Embryonic facial prominence (tissue), 1 donor: ENCODE measurements at regions not wholly inside any gene's neighbourhood (a gene's known extent, or its start where the extent isn't known, plus 50 kb on each side); places are given as distances from the start of the nearest gene placed in this dataset.

Source experiments
- DNase-seq: peaks from one replicate; pipeline ENCODE4 v3.0.0-alpha.2; 2016; ENCODE audit errors: extremely low spot score

GRCh38 chr12:77572371-77572770 is 258.3 kb upstream of the NAV3 start:
- DNase-seq: no peak

- DNase-seq: no peak
These were observed 258.9 kb upstream of the NAV3 start for GRCh38 chr12:77571768-77572167.

DNA sequence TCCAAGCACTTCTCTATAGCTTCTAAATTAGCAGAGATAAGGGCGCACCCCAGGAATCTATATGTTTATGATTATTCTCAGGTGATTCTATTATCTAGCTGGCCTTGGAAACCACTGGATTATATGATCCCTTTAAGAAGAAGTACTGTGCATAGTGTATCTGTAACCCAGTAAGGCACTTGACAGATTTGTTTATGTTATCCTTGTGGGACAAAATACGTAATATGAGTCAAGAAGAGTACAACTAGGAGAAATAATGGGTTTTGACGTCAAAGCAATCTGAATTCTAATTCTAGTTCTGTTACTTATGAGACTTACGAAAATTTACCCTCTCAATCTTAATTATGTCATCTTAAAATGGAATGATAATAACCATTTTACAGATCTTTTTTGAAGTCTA is 259.6 kb upstream of the NAV3 start:
- no peak for DNase-seq

- DNase-seq: no peak
These were observed 260.8 kb upstream of the NAV3 start for GRCh38 chr12:77569876-77570275.

- no peak for DNase-seq
These were observed 270.0 kb upstream of the NAV3 start for GRCh38 chr12:77560714-77561113.

GRCh38 chr12:77559400-77560074 is 271.2 kb upstream of the NAV3 start:
- no peak for DNase-seq

- no peak for DNase-seq
These were observed 275.6 kb upstream of the NAV3 start for GRCh38 chr12:77555074-77555473.

DNA sequence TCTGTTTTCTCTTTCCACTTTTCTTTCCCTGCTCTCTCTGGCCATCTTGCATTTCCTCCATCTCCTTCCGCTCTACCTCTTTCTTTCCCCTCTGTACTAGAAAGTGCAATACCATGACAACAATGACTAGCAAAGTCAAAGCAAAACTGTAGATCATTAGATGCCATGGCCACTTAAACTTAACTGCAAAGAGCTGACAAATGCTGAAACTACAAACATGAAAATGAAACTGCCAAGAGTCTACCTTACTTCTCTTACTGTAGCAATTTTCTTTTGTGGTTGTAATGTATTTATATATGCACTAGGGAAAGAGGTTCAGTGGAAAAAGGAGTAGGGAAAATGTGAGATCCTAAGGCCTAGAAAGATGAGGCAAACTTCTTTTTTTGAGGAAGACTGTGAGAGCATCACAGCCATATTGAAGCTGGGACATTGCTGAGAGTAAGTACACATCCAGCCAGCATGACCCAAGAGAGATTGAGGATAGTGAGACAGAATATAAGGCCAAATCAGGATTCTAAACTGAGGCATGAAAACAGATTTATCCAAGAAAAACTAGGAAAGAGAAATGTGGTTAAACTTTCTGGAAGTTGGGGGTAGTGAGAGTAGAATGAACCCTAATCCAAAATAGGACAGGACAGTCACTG is 276.6 kb upstream of the NAV3 start:
- DNase-seq: no peak

- no peak for DNase-seq
These were observed 281.1 kb upstream of the NAV3 start for GRCh38 chr12:77549383-77550128.

DNA sequence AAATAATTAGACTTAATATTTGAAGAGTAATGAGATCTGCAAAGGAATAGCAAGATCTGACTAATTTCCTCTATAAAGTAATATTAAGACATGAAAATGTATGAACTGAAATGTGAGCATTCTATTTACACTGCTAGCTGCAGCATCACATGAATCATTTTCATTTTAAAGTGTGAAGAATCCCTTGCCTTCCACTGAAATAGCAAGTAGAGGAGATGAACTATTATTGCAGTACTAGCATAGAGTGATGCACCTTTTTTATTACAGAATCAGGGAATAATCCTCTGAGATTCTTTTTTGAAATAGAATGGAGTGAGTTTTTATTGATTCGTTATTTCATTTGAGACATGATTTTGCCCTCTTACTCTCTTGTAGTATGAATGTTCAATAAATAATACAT is 281.9 kb upstream of the NAV3 start:
- no peak for DNase-seq

- DNase-seq: no peak
These were observed 290.6 kb upstream of the NAV3 start for GRCh38 chr12:77540097-77540496.

DNA sequence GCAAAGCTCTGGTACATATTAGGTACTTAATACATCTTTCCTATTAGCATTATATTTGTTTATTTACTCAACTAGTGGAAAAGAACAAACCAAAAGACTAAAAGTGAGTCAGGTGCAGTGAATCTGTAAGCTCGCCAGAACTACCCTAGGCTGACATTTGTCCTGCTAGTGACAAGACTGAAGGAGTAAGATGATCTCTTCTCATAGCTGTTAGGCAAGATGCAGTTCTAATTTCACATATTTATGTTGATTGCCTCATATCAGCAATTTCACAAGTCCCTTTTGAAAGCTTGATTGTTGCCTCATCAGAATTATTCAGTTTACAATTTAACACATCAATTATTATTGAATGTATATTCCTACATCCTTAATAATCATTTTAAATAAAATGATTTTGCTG is 293.0 kb upstream of the NAV3 start:
- DNase-seq: no peak

DNA sequence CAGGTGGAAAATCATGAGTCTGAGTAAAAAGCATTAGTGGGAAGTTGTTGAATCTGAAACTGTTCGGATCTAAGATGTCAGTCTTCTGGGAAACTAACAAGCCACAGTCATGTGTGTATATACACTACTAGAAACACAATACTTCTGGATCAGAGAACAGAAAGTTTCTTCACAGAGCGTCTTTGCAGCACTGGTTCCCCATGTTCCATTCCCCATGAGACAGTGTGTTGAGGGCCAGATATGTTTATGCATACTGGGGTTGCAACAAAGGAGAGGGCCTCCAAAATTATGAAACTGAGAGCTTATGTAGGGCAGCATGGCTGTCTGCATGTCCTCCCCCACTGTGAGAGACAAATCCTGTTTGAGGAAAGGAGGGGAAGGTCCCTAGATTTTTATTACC is 295.0 kb upstream of the NAV3 start:
- DNase-seq: no peak

DNA sequence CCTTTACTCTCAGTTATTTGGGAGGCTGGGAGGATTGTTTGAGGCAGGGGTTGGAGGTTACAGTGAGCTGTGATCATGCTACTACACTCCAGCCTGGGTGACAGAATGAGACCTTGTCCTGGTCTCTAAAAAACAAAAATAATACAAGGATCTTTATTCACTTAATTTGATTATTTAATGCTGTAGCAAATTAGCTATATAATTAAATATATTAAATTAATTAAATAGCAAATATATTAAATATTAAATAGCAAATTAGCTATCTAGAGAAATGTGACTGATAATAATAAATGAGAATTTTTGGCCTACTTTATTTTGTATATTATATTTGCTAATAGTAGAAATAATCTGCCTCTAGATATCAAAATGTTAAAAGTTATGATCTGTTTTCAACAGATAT is 298.8 kb upstream of the NAV3 start:
- no peak for DNase-seq

DNA sequence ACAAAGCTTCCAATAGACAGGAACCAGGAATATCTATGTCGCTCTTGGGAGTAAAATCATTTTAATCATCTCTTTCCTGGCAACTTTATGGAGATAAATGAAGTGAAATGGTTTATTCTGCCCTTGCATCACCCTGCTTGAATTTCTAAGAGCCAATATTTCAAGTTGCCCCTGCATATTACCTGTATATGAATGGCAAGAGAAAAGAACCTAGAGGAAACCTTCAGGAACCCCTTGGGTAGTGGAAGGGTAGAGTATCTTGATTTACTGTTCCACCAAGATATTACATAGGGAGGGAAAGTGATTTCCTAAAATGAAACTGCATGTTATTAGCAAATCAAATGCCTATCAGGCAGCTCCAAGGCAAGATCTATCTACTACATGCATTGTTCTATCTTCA is 308.4 kb upstream of the NAV3 start:
- DNase-seq: no peak

GRCh38 chr12:77521508-77522115 is 309.1 kb upstream of the NAV3 start:
- no peak for DNase-seq

- DNase-seq: no peak
These were observed 316.2 kb upstream of the NAV3 start for GRCh38 chr12:77514511-77514910.

DNA sequence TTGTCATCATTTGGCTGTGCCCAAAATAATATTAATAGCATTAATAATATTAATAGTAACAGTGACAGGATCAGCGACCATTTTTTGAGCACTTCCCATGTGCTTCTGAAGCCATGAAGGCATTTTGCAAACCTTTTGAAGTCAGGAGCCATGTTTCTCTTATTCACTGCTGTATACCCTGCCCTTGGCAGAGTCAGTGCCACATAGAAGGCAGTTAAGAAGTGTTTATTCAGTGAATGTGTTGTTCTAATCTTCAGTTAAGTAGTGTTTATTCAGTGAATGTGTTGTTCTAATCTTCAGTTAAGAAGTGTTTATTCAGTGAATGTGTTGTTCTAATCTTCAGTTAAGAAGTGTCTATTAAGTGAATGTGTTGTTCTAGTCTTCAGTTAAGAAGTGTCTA is 319.7 kb upstream of the NAV3 start:
- DNase-seq: no peak

- DNase-seq: no peak
These were observed 326.2 kb upstream of the NAV3 start for GRCh38 chr12:77504466-77504865.

GRCh38 chr12:77500089-77500488 is 330.6 kb upstream of the NAV3 start:
- DNase-seq: no peak

DNA sequence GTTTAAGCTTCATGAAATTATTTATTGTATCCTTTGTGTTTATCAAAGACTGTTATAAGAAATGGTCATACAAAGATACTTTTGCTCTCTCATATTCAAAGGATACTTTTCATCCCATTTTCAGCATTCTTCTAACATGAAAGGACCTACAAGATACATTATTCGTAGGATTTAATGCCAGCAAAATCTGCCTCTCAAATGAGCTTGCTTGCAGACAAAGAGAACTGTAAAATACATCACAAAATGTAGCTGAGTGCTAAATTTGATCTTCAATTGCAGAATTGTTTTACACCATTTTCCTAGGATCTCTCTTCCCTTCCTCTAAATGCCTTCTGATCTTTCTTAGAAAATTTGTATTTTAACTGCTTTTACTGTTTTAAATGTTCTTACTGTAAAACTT is 333.0 kb upstream of the NAV3 start:
- no peak for DNase-seq

- no peak for DNase-seq
These were observed 334.0 kb upstream of the NAV3 start for GRCh38 chr12:77496714-77497113.

DNA sequence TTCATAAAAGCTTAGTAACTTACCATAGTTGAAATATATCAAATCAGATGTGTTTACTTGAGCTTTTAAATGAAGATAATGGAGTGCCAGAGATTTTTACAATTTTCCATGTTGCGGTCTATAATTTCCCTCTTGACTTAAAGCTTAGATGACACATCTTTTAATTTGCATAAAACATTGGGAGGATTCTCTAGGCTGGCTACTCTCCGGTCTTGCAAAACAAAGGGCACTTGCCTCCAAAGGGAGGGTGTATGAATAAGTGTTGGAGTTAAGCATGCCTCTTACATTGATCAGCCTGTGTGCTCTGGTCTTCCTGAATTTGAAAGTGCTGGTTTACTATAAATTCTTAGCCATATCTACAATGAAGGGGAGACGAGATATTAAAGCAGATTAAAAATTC is 336.4 kb upstream of the NAV3 start:
- DNase-seq: no peak
